ENCODE measurements at regions not wholly inside any gene's neighbourhood (a gene's known extent, or its start where the extent isn't known, plus 50 kb on each side); places are given as distances from the start of the nearest gene placed in this dataset.
A peak's percentile ranks its signal among the peaks of the same experiment; 100 is the strongest.
"Not testable (repeated sequence)": the region's sequence is repeated elsewhere in the genome, so short reads cannot be mapped to it uniquely, and the experiment has no call there.

DNA sequence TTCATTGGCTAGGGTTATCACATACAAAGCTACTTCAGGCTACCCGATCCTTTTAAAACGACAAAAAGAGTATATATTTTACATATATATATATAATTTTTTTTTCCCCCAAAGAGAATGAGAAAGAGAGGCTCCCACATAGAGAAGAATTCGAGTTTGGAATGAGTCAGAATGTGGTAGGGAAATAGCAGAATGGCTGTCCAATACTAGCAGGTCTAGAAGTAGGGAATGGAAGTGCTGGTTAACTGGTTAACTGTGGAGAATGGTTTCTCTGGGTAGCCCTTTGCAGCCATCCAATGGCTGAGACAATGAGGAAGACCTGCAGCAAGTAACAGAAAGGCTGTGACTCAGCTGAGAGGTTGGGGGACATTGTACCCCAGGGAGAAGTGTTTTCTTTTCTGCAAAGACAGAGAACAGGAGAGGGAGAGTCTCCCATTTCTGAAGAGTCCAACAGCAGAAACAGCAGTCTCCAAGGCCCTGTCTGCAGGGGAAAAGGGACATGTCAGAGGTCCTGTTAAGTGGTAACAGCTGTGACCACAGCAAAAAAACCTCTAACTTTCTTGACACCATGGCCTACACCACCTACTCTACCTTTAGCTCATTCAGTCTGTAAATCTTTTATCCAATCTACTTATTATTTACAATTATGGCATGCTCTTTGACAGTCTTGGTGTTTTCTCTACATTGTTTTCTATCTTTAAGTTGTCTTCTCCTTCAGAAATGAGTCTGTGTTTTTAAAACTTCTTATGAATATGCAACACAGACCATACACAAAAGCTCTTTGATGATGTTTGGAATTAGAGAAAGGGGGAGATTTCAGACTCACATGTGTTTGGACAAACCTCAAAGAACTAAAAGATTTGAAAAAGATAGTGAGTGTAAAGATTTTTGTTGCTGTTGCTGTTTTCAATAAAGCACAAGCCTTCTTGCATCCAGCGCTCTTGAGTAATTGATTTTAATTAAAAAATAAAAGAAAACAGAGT is 116.1 kb upstream of the SLC7A14 start:
- no peak for DNase-seq

DNA sequence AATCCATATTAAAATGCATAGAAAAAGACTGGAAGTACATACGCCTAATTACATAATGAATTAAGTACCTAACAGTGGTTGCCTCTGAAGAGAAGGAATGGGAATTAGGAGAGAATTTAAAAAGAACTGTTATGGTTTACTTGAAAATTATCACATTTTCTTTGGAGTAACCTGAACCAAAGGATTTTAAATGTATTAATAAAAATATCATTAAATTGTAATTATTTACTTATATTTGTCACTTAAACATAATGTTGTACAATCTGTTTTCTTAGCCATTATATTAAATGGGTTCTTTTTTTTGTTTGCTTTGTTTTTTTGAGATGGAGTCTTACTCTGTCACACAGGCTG is 114.2 kb upstream of the SLC7A14 start:
- no peak for DNase-seq

DNA sequence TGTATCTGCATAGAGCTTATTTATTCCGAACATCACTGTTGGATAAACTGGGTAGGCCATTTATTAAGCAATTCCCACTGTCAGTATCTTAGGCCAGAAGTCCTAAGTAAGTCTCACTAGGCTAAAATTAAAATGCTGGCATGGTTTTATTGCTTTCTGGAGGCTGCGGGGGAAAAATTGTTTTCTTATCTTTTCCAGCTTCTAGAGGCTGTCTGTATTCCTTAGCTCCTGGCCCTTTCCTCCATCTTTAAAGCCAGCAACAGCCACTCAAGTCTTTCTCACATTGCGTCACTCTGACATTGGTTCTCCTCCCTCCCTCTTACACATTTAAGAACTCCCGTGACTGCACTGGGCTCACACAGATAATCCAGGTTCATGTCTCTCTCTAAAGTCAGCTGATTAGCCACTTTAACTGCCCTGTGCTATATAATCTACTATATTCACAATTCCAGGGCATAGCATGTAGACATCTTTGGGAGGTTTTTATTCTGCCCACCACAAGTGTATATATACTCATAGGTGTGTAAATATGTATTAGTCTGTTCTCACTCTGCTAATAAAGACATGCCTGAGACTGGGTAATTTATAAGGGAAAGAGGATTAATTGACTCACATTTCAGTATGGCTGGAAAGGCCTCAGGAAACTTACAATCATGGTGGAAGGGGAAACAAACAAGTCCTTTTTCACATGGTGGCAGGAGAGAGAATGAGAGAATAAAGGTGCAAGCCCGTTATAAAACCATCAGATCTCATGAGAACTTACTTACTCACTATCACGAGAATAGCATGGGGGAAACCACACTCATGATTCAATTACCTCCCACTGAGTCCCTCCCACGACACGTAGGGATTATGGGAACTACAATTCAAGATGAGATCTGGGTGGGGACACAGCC is 113.5 kb upstream of the SLC7A14 start:
- DNase-seq: no peak

DNA sequence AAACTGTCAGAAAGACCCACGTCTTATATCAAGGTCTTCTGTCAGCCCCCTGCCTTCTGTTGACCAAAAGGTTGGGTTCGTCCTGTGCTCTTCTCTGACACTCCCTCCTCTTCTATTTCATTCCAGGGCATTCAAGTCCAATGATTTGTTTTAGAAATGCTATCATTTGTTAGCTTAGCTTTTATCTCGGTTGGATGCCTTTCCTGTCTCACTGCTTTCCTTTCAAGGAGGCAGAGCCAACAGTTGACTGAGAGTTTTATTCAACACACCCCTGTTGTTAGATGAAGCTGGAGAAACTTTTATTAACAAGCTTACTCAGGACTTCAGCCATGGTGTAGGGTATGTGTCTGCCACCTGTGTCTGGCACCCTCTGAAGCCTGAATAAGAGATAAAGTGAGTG is 112.0 kb upstream of the SLC7A14 start:
- DNase-seq: no peak

DNA sequence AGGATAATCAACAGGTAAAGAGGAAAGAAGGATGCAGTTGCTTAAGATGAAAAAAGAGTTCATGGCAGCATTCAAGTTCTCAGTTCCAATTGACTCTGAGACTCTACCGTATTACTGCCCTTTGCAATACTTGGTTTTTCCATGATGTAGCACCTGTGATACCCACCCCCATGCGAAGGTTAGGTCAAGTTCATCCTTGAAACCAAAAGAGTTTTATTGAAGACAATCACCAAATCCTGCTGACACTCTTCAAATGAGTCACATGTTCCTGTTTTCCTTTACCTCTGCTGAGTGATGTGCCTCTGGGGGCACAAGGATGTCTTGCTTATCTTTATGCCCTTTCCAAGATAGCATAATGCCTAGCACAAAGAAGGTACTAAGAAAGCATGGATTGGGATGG is 111.3 kb upstream of the SLC7A14 start:
- no peak for DNase-seq

DNA sequence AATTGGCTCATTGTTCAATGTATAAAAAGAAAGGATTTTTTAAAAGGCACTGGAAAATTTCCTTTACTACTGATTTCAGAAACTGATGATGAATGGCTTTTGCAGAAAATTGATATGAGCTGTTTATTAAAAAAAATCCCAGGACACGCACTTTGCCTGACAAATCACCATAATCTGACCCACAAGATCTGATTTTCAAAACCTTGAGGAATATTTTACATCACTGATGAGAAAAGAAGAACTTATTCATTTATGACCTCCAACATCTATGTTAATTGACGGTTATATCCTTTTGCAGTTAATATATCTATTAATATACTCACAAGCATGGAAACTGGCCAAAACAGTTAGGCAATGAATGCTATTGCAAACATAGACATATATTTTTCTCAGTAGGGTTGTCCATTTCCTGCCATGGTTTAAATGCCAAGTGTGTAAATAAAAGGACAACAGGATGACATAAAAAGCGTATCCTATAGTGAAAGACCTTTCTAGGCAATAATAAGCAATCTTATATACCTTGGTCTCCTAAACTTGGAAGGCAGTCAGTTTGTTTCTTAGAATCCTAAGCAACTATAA is 109.7 kb upstream of the SLC7A14 start:
- DNase-seq: no peak

DNA sequence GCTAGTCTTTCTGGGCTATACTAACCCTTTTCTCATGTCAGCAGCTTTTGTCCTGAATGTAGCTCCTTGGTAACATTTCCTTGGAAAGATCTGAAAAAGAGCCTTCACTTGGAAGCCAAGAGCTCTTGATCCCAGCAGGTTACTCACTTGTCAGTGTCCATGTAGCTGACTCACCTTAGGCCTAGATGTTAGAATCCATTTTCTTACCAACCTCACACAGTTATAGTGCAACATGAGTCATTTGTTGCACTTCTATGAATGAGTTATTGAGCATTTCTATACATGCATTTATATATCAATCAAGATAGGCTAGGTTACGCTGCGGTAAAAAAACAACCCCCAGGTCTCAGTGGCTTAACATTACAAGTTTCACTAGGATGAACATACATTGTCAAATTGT is 106.8 kb upstream of the SLC7A14 start:
- DNase-seq: no peak

DNA sequence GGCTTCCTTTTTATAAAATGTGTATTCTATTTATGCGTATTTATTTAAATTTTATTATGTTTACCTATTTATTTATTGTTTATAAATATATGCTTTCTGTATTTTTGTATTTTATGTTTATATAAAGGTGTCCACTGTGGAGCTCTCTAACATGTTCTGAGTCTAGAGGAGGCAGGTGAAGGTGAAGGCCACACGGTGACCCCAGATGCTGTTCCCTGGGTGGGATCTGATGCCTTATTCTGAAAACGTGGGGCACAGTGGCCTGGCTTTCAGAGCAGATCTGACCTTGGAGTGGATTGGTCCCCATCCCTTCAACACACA is 104.7 kb upstream of the SLC7A14 start:
- no peak for DNase-seq

DNA sequence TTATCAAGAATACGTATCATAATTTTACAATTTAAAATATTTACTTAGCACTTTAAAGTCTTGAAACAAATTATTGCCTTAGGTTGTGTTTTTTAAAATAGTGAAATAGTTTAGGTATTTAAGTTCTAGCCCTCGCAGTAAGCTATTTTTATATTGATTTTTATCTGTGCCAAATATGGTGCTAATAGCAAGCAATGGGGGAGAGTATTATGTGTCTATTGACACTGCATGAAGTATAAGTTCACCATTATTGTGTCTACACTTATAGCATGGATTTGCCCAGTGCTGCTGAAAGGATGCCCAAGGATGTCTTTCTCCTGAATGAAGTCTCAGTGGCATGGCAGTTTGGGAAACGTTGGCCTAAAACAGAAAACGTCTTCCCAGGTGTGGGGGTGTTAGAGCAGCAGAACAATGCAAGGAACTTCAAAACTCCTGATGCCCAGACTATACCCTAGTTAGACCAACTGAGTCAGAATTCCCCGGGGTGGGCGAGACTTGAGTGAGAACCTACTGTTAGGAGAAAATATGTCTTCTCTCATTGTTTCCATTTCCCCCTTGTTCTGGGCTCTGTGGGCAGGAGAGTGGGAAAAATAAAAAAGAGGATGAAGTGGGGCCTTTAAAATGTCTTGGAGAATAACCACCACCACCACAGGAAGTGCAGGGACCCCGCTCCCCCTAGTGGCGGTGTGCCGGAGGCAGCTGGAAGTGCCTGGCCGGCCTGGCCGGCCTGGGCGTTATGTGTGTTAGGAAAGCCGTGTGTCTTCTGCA is 104.2 kb upstream of the SLC7A14 start:
- DNase-seq: peak; percentile 21 to 24

DNA sequence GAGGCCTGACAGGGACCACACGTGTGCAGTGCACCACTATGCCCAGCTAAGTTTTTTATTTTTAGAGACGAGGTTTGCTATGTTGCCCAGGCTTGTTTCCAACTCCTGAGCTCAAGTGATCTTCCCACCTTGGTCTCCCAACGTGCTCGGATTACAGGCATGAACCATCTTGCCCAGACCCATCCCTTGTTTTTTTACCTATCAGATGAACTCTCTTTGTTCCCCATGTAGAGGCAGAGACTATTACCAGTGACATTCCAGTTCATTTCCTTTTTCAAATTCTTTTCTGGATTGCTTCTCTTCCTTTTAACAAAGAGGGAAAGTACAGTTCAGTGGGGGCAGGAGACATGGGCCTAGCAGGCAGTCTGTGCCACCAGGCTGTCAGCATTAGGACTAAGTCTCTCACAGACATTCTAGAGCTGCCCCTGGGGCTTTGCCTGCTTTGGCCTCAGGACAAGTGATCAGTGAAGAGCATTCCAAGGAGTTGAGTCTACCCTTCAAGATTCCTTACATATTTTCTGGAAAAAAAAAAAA is 103.5 kb upstream of the SLC7A14 start:
- DNase-seq: no peak

DNA sequence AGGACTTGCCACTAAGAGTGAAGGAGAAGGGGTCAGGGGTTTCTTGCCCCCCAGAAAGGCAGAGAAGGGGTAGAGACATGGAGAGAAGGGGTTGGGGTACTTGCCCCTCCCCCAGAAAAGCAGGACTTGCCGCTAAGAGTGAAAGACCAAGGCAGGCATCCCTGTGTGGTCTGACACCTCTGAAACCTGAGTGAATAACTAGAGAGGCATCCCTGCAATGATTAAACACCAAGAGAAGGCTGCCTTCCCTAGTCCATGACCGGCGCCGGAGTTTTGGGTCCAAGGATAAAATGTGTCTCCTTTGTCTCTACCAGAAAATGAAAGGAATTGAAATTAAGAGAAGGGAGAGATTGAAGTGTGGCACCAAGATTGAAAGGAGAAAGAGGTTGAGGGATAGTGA is 102.3 kb upstream of the SLC7A14 start:
- not testable (repeated sequence) for DNase-seq

DNA sequence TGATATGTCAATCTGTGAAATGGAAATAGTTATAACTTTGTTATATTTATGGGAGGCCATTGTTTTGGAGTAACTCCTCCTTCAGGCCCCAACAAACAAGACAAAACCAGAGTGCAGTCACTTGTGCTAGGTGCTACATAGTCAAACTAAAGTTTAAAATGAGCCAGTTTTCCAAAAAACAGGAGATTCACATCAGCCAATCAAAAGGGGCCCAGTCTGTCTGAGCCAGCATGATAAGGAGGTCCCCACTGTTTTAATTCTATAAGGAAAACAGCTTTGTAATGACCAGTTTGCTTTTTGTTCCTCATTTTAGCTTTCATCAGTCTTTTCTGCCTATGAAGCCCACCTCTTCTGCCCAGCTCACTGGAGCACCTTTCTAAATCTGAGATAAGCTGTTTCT is 94.7 kb upstream of the SLC7A14 start:
- no peak for DNase-seq

DNA sequence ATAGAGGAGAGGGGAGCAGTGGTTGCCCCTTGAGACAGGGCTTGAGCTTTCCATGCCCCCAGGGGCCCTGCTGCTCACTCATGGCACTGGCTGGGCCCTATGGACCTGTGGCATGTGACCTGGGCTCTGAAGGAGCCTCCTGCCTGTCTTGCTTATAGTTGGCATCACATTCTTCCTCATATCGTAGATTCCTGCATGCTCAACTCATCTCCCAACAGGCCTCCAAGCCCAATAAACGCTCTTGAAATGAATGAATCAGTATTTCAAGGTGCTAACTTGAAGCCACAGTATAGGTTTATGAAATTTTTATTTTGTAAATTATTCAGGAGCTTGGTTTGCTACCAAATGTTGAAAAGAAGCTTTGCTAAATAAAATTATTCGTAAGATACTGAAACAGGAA is 93.3 kb upstream of the SLC7A14 start:
- no peak for DNase-seq

DNA sequence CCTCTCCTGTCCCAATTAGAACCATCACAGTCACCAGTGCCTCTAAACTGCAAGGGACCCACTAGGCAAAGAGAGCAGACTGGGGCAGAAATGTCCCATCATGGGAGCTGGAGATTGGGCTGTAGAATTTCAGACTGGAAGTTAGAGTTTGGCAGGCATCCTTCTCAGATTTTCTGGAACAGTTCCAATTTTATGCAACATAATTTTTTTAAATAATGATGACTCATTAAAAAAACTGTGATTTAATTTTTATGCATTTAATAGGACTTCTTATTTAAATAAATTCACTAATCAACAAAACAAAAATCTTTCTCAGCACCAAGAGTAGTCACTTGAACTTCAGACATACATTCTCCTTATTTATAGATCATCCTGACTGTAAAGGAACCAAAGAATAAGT is 84.6 kb upstream of the SLC7A14 start:
- DNase-seq: no peak

DNA sequence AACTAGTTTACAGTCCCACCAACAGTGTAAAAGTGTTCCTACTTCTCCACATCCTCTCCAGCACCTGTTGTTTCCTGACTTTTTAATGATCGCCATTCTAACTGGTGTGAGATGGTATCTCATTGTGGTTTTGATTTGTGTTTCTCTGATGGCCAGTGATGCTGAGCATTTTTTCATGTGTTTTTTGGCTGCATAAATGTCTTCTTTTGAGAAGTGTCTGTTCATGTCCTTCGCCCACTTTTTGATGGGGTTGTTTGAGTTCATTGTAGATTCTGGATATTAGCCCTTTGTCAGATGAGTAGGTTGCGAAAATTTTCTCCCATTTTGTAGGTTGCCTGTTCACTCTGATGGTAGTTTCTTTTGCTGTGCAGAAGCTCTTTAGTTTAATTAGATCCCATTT is 77.1 kb upstream of the SLC7A14 start:
- not testable (repeated sequence) for DNase-seq

DNA sequence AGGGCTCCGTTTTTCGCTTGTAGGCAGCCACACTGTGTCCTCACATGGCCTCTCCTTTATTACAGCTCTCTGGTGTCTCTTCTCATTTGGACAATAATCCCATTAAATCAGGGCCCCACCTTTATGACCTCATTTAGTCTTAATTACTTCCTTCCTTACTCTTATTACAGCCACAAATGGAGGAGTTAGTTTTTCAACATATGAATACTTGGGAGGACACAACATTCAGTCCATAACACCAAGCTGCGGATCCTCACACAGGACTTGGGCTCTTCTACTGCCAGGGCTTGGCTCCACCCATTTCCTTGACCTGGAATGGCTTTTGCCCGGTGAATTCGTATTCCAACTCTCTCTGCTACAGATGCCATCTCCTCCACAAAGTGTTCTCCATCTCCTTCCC is 74.3 kb upstream of the SLC7A14 start:
- no peak for DNase-seq

DNA sequence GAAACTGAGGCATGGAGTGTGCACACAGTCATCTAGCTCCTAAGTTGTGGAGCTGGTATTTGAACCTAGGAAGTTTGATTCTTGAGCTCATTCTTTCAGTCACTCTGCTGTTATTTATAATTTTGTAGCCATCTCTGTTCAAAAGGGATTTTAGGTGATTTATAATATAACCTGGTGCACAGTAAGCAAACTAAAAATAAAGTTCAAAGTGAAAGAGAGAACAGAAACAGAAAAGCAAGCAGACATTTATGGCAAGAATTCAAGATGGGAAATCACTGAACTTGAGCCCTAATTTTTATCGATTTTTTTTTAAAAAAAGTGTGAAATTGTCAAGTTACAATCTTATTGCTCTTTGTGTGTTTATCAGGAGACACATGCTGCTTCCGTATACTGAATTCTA is 71.4 kb upstream of the SLC7A14 start:
- no peak for DNase-seq

DNA sequence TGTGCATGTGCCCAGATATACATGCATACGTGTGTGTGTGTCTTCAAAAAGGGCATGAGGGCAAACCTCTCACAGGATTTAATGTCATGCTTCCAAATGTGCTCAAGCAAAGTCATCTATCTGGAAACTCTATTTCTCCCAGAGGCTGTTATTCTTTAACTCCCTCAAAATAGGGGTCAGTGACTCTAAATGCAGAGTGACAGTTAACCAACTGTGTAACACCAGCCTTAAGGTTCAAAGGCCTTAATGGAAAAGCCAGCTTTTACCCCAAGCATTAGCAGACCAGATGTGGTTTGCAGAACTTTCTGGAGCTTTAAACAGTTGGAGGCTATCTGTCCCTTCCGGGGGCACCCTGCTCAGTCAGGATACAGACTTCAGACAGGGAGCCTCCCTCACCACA is 70.4 kb upstream of the SLC7A14 start:
- no peak for DNase-seq

DNA sequence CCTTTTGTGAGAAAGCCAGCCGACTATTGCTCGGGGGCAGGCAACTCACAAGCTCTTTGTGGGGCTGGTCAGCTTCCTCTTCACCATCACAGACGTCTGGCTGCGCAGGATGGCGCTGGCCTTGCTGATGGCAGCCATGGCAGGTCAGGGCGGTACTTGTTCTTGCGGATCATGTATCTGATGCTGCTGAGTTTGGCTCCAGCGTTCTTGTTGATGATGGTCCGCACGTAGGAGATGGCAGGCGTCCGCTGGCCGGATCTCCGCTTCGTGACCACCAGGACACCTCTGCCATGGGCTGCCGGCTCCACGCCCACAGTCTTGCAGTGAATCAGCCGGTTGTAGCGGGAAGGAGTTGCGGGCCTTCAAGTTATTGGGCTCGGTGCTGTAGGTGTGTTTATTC is 67.9 kb upstream of the SLC7A14 start:
- no peak for DNase-seq

DNA sequence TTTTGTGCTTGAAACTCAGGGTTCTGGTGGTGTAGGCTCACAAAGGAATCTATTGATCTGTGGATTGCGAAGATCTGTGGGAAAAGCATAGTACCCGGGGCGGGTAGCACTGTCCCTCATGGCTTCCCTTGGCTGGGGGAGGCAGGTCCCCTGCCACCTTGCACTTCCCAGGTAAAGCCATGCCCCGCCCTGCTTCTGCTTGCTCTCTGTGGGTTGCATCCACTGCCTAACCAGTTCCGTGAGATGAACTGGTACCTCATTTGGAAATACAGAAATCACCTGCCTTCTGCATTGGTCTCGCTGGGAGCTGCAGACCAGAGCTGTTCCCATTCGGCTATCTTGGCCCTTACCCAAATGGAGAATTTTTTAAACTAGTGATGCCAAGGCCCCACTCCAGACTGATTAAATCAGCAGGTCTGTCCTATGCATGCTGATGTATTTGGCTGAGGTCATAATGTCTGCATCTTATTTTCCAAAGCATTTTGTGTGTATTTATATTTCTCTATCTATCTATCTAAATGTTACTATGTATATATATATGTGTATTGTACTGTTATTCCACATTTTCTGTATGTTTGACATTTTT is 65.5 kb upstream of the SLC7A14 start:
- DNase-seq: no peak

DNA sequence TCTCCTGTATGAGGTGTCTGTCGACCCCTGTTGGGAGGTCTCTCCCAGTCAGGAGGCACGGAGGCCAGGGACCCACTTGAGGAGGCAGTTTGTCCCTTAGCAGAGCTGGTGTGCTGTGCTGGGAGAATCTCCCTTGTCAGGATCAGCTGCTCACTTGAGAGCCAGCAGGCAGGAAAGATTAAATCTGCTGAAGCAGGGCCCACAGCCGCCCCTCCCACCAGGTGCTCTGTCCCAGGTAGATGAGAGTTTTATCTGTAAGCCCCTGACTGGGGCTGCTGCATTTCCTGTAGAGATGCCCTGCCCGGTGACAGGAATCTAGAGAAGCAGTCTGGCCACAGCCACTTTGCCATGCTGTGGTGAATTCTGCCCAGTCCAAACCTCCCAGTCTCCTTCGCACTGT is 64.7 kb upstream of the SLC7A14 start:
- DNase-seq: not testable (repeated sequence)

DNA sequence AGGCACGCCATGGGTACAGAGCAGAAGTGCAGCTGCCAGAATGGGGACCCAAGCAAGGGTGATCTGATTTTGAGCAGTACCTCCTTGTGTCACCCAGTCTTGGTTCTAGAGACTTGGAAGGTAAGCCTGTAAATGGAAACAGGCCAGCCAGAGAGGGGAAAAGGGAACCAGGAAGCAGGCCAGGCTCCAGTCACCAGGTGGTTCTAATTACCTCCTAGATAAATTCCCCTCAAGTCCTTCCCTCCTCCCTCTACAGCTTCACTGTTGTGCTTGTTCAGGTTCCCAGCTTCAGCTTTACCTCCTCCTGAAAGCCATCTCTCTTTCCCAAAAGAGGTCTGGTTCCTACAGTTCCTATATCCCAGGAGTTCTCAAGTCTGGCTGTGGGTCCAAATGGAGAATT is 58.8 kb upstream of the SLC7A14 start:
- no peak for DNase-seq

All from activated CD4-positive, alpha-beta T cell treated with anti-CD3 and anti-CD28 coated beads for 4 hours (primary cell).